ENCODE measurements at regions not wholly inside any gene's neighbourhood (a gene's known extent, or its start where the extent isn't known, plus 50 kb on each side); places are given as distances from the start of the nearest gene placed in this dataset.

DNA sequence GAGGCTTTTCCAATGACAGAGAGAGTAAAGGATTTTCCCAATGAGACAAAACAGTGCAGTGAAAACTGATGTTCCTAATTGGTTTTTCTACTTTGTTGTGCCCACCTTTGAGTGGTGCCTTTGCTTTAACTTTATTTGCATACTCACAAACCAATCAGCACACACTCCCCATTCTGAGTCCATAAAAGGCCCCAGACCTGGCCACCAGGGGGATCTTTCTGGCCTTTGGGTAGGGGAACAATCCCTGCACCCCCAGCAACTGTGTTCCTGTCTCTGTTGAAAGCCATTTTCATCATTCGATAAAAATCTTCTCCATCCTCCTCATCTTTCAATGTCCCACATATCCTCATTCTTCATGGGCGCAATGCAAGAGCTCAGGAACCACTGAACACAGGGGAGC is 252.8 kb downstream of the B3GLCT start:
- Mint-ChIP-seq H3K9me3 (no peaks in the 10 kb centered on the region), H3K27me3 (peaks cover 2% of the 10 kb centered on the region), H3K27ac (no peak overlapping the region), H3K36me3 (ENCODE audit: low read depth) (no peaks in the 10 kb centered on the region), H3K4me3 (no peak overlapping the region), H3K4me1 (ENCODE audit: low read depth) (no peaks in the 10 kb centered on the region)
- POLR2A ChIA-PET, result no interaction called here
- CTCF ChIA-PET, result interaction anchor here (1.2 kb wide), 1 partner anchor 14 kb away, joined by 3 read pairs; no protein-coding TSS in a partner anchor
- peak; percentile 2 for DNase-seq
- no peak for ATAC-seq
- TF ChIP-seq CTCF (IDR thresholded peaks at IDR 0.05), result no peak
- intact Hi-C loops (cut with micrococcal nuclease), result no loop called here

DNA sequence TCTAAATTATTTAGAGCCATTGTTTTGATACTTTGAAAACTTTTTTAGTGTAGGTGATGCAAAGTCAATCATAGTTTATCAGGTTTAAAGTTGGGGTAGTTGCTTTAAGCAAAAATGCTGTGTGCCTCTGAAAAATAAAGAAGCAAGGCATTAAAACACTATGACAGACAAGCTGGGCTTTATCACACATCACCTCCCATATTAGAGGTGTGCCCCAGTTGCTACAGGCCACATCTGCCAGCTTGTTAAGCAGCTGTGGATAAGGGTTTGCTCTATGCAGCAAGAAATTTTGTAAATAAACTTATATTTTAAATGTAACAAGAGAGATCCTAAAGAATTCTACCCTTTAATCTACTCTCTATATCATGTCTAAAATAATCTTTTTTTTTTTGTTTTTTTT is 255.8 kb downstream of the B3GLCT start:
- H3K36me3 Mint-ChIP-seq (ENCODE audit: low read depth), result no peaks in the 10 kb centered on the region
- ATAC-seq (no peak), DNase-seq (no peak)
- ChIA-PET POLR2A (no interaction called here), CTCF (no interaction called here)
- no peak overlapping the region for H3K4me3 Mint-ChIP-seq
- no peak overlapping the region for H3K27ac Mint-ChIP-seq
- no peaks in the 10 kb centered on the region for H3K4me1 Mint-ChIP-seq (ENCODE audit: low read depth)
- no peak for TF ChIP-seq CTCF (IDR thresholded peaks at IDR 0.05)
- intact Hi-C loops (cut with micrococcal nuclease), result no loop called here
- H3K9me3 Mint-ChIP-seq, result no peaks in the 10 kb centered on the region
- H3K27me3 Mint-ChIP-seq, result peaks cover 2% of the 10 kb centered on the region

DNA sequence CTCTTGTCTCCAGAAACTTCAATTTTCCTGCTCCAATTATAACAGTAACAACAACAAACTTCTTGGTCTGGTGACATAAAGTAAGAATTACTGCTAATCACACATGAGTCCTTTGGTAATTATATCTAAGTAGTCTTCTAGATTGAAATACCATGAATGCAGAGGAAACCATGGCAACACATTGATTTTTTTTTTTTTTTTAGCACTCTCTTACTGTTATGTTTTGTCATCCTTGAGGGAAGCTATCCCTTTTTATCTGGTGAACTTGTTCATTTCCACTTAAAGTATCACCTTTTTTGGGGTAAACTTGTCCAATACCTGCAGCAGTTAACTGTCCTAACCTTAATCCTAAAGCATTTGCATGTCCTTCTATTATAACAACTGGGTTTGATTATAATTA is 256.3 kb downstream of the B3GLCT start:
- H3K4me1 Mint-ChIP-seq (ENCODE audit: low read depth), result no peaks in the 10 kb centered on the region
- H3K4me3 Mint-ChIP-seq, result no peak overlapping the region
- CTCF ChIA-PET, result interaction anchor here (1.0 kb wide), 1 partner anchor 22 kb away, joined by 3 read pairs; no protein-coding TSS in a partner anchor
- intact Hi-C loops (cut with micrococcal nuclease), result no loop called here
- TF ChIP-seq CTCF (IDR thresholded peaks at IDR 0.05), result no peak
- H3K9me3 Mint-ChIP-seq, result no peaks in the 10 kb centered on the region
- H3K36me3 Mint-ChIP-seq (ENCODE audit: low read depth), result no peaks in the 10 kb centered on the region
- H3K27ac Mint-ChIP-seq, result no peak overlapping the region
- peaks cover 2% of the 10 kb centered on the region for H3K27me3 Mint-ChIP-seq
- ATAC-seq, result no peak
- no peak for DNase-seq
- POLR2A ChIA-PET, result no interaction called here

GRCh38 chr13:31460061-31460460 is 260.3 kb downstream of the B3GLCT start:
- intact Hi-C loops (cut with micrococcal nuclease), result no loop called here
- H3K36me3 Mint-ChIP-seq (ENCODE audit: low read depth), result no peaks in the 10 kb centered on the region
- no peaks in the 10 kb centered on the region for H3K27me3 Mint-ChIP-seq
- ATAC-seq (no peak), DNase-seq (no peak)
- no peak overlapping the region for H3K27ac Mint-ChIP-seq
- no peaks in the 10 kb centered on the region for H3K9me3 Mint-ChIP-seq
- CTCF ChIA-PET, result no interaction called here
- no peak for TF ChIP-seq CTCF (IDR thresholded peaks at IDR 0.05)
- POLR2A ChIA-PET, result no interaction called here
- no peaks in the 10 kb centered on the region for H3K4me1 Mint-ChIP-seq (ENCODE audit: low read depth)
- H3K4me3 Mint-ChIP-seq, result no peak overlapping the region

DNA sequence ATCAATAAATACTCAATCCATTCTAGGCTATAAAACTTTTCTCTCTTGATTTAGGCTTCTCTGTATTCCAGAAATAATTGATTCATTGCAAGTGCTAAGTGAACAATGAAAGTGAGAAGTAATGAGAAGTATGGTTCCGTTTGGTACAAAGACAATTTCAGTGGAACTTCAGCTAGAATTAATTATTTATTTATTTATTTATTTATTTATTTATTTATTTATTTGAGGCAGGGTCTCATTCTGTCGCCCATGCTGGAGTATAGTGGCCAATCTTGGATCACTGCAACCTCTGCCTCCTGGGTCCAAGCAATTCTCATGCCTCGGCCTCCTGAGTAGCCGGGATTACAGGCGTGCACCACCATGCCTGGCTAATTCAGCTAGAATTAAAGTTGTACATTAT is 262.1 kb downstream of the B3GLCT start:
- TF ChIP-seq CTCF (IDR thresholded peaks at IDR 0.05), result no peak
- Mint-ChIP-seq H3K4me1 (ENCODE audit: low read depth) (no peaks in the 10 kb centered on the region), H3K27me3 (no peaks in the 10 kb centered on the region), H3K36me3 (ENCODE audit: low read depth) (no peaks in the 10 kb centered on the region), H3K27ac (no peak overlapping the region), H3K4me3 (no peak overlapping the region), H3K9me3 (no peaks in the 10 kb centered on the region)
- ATAC-seq, result no peak
- no peak for DNase-seq
- ChIA-PET CTCF (no interaction called here), POLR2A (no interaction called here)
- intact Hi-C loops (cut with micrococcal nuclease), result no loop called here

All from activated CD8-positive, alpha-beta T cell treated with anti-CD3 and anti-CD28 coated beads for 36 hours (primary cell).